Right atrium auricular region (tissue), 2 donors: ENCODE measurements at regions not wholly inside any gene's neighbourhood (a gene's known extent, or its start where the extent isn't known, plus 50 kb on each side); places are given as distances from the start of the nearest gene placed in this dataset.

Experiments
- DNase-seq: peaks from one replicate; pipeline ENCODE4 v3.0.0-alpha.2; 2019; ENCODE audit warnings: low spot score
- H3K27ac ChIP-seq, 2 donors: fragments of 200-600 bp; sonication (generic); 1 replicate in 1 of 2; 2 replicates in 1 of 2; pipeline ENCODE4 v1.5.1; 2016 to 2019
- H3K27me3 ChIP-seq, 2 donors: fragments of 200-600 bp; sonication (generic); one replicate each; pipeline versions ENCODE4 v1.5.1 to v1.6.0; 2017 to 2019
- H3K36me3 ChIP-seq: fragments of 200-600 bp; sonication (generic); one replicate; pipeline ENCODE4 v1.5.1; 2016
- H3K4me1 ChIP-seq, 2 donors: fragments of 200-600 bp; sonication (generic); one replicate each; pipeline versions ENCODE4 v1.5.1 to v1.6.0; 2017 to 2019
- H3K4me3 ChIP-seq, 2 donors: fragments of 200-600 bp; sonication (generic); 1 replicate in 1 of 2; 2 replicates in 1 of 2; pipeline ENCODE4 v1.5.1; 2017 to 2019; ENCODE audit warnings: mild to moderate bottlenecking in 1 of 2, moderate library complexity in 1 of 2
- H3K9me3 ChIP-seq, 2 donors: fragments of 200-600 bp; sonication (generic); one replicate each; pipeline ENCODE4 v1.5.1; 2019
- TF ChIP-seq, protein P1 (sequence below), 2 donors: fragments of 200-600 bp; sonication (generic); IDR thresholded peaks; one replicate each; pipeline ENCODE4 v1.5.1; 2019; ENCODE audit warnings: antibody characterized with exemption in 2 of 2

DNA sequence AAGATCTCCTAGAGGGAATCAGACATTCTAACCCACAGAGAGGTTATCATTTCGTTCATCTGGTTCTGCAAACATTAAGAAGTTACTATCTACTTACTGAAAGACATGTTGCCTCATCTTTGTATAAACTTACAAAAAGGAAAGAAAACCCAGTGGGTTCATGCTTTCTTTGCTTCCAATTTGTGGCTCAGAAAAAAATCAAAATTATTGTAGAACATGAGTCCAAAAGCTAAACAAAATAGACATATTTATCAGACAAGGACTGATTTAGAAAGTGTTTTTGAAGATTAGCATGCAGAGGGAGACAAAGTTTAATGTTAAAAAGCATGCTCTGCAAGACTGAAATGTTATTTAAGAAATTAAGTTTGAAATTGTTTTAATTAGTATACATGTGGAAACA is 123.1 kb downstream of the MBL2 start:
- no peak overlapping the region for H3K4me3 ChIP-seq
- H3K27me3 ChIP-seq: no peaks in the 10 kb centered on the region
- no peaks in the 10 kb centered on the region for H3K36me3 ChIP-seq
- TF ChIP-seq, protein P1, sequence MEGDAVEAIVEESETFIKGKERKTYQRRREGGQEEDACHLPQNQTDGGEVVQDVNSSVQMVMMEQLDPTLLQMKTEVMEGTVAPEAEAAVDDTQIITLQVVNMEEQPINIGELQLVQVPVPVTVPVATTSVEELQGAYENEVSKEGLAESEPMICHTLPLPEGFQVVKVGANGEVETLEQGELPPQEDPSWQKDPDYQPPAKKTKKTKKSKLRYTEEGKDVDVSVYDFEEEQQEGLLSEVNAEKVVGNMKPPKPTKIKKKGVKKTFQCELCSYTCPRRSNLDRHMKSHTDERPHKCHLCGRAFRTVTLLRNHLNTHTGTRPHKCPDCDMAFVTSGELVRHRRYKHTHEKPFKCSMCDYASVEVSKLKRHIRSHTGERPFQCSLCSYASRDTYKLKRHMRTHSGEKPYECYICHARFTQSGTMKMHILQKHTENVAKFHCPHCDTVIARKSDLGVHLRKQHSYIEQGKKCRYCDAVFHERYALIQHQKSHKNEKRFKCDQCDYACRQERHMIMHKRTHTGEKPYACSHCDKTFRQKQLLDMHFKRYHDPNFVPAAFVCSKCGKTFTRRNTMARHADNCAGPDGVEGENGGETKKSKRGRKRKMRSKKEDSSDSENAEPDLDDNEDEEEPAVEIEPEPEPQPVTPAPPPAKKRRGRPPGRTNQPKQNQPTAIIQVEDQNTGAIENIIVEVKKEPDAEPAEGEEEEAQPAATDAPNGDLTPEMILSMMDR (IDR thresholded peaks at IDR 0.05): no peak
- H3K27ac ChIP-seq: no peak overlapping the region
- H3K9me3 ChIP-seq: no peaks in the 10 kb centered on the region
- no peak for DNase-seq
- peaks cover 0 to 11% of the 10 kb centered on the region in 2 donors for H3K4me1 ChIP-seq

GRCh38 chr10:52650873-52651272 is 121.7 kb downstream of the MBL2 start:
- Histone ChIP-seq H3K9me3 (no peaks in the 10 kb centered on the region), H3K27ac (no peak overlapping the region), H3K4me3 (no peak overlapping the region), H3K36me3 (no peaks in the 10 kb centered on the region), H3K4me1 (peaks cover 0 to 11% of the 10 kb centered on the region in 2 donors), H3K27me3 (no peaks in the 10 kb centered on the region)
- DNase-seq: no peak
- TF ChIP-seq, protein P1 (IDR thresholded peaks at IDR 0.05): no peak

GRCh38 chr10:52651293-52651692 is 121.3 kb downstream of the MBL2 start:
- Histone ChIP-seq H3K9me3 (no peaks in the 10 kb centered on the region), H3K27me3 (no peaks in the 10 kb centered on the region), H3K4me1 (peaks cover 0 to 11% of the 10 kb centered on the region in 2 donors), H3K27ac (no peak overlapping the region), H3K4me3 (no peak overlapping the region), H3K36me3 (no peaks in the 10 kb centered on the region)
- TF ChIP-seq, protein P1 (IDR thresholded peaks at IDR 0.05): no peak
- no peak for DNase-seq

GRCh38 chr10:52652431-52653262 is 119.9 kb downstream of the MBL2 start:
- DNase-seq: no peak
- TF ChIP-seq, protein P1 (IDR thresholded peaks at IDR 0.05): no peak
- Histone ChIP-seq H3K27me3 (no peaks in the 10 kb centered on the region), H3K9me3 (no peaks in the 10 kb centered on the region), H3K27ac (no peak overlapping the region), H3K4me3 (no peak overlapping the region), H3K36me3 (no peaks in the 10 kb centered on the region), H3K4me1 (peaks cover 0 to 11% of the 10 kb centered on the region in 2 donors)

GRCh38 chr10:52653263-52653909 is 119.2 kb downstream of the MBL2 start:
- Histone ChIP-seq H3K36me3 (no peaks in the 10 kb centered on the region), H3K27ac (peak overlapping the region in 1 of 2 donors; percentile 31), H3K4me3 (no peak overlapping the region), H3K9me3 (no peaks in the 10 kb centered on the region), H3K4me1 (peaks cover 0 to 11% of the 10 kb centered on the region in 2 donors), H3K27me3 (no peaks in the 10 kb centered on the region)
- TF ChIP-seq, protein P1 (IDR thresholded peaks at IDR 0.05): peak in 1 of 2 donors; percentile 48
- DNase-seq: no peak
